NCI-H524 (cell line): ENCODE measurements at regions not wholly inside any gene's neighbourhood (a gene's known extent, or its start where the extent isn't known, plus 50 kb on each side); places are given as distances from the start of the nearest gene placed in this dataset.
"Not testable (repeated sequence)": the region's sequence is repeated elsewhere in the genome, so short reads cannot be mapped to it uniquely, and the experiment has no call there.

Experiments
- DNase-seq, 2 experiments: peaks; one replicate each; lab custom pipeline; 2025; lab: John Stamatoyannopoulos, UW

GRCh38 chr2:59333007-59333406 is 1091.9 kb upstream of the FANCL start:
- no peak for DNase-seq

GRCh38 chr2:59326581-59327365 is 1085.6 kb upstream of the FANCL start:
- DNase-seq = not testable (repeated sequence)

- no peak for DNase-seq
Measured at GRCh38 chr2:59322870-59323269, 1081.7 kb upstream of the FANCL start.

GRCh38 chr2:59322005-59322404 is 1080.9 kb upstream of the FANCL start:
- no peak for DNase-seq

- DNase-seq = no peak
Measured at GRCh38 chr2:59314031-59314766, 1073.1 kb upstream of the FANCL start.

- DNase-seq = no peak
Measured at GRCh38 chr2:59312967-59313940, 1072.1 kb upstream of the FANCL start.

- no peak for DNase-seq
Measured at GRCh38 chr2:59312029-59312428, 1070.9 kb upstream of the FANCL start.

- no peak for DNase-seq
Measured at GRCh38 chr2:59308108-59308507, 1067.0 kb upstream of the FANCL start.

- DNase-seq = no peak
Measured at GRCh38 chr2:59307196-59307595, 1066.1 kb upstream of the FANCL start.

- DNase-seq = no peak
Measured at GRCh38 chr2:59303272-59303671, 1062.1 kb upstream of the FANCL start.

- no peak for DNase-seq
Measured at GRCh38 chr2:59302683-59303082, 1061.6 kb upstream of the FANCL start.

- DNase-seq = peak; percentile 80 to 90
Measured at GRCh38 chr2:59301466-59302402, 1060.6 kb upstream of the FANCL start.

GRCh38 chr2:59297816-59298215 is 1056.7 kb upstream of the FANCL start:
- peak in 1 of 2 experiments; percentile 95 for DNase-seq

- DNase-seq = no peak
Measured at GRCh38 chr2:59296279-59296678, 1055.2 kb upstream of the FANCL start.

GRCh38 chr2:59295524-59296162 is 1054.5 kb upstream of the FANCL start:
- no peak for DNase-seq

- DNase-seq = no peak
Measured at GRCh38 chr2:59288771-59289170, 1047.6 kb upstream of the FANCL start.

GRCh38 chr2:59282374-59283057 is 1041.4 kb upstream of the FANCL start:
- no peak for DNase-seq

- no peak for DNase-seq
Measured at GRCh38 chr2:59277671-59278070, 1036.5 kb upstream of the FANCL start.

- no peak for DNase-seq
Measured at GRCh38 chr2:59276917-59277316, 1035.8 kb upstream of the FANCL start.

GRCh38 chr2:59276033-59276432 is 1034.9 kb upstream of the FANCL start:
- no peak for DNase-seq
